ENCODE measurements at regions not wholly inside any gene's neighbourhood (a gene's known extent, or its start where the extent isn't known, plus 50 kb on each side); places are given as distances from the start of the nearest gene placed in this dataset.

GRCh38 chr2:118470297-118470696 is 377.2 kb downstream of the EN1 start:
- Histone ChIP-seq H3K27me3 (peaks cover 0 to 18% of the 10 kb centered on the region in 2 donors), H3K4me1 (no peaks in the 10 kb centered on the region), H3K36me3 (no peaks in the 10 kb centered on the region), H3K9me3 (no peaks in the 10 kb centered on the region), H3K27ac (no peak overlapping the region), H3K4me3 (no peak overlapping the region)
- TF ChIP-seq CTCF (IDR thresholded peaks at IDR 0.05): no peak
- intact Hi-C loops (cut with DNase I; ENCODE audit: low total_unique reads): no loop called here
- DNase-seq: no peak

- Histone ChIP-seq H3K27ac (no peak overlapping the region), H3K27me3 (peaks cover 0 to 18% of the 10 kb centered on the region in 2 donors), H3K9me3 (no peaks in the 10 kb centered on the region), H3K4me3 (no peak overlapping the region), H3K4me1 (no peaks in the 10 kb centered on the region), H3K36me3 (no peaks in the 10 kb centered on the region)
- TF ChIP-seq CTCF (IDR thresholded peaks at IDR 0.05): no peak
- DNase-seq: no peak
- intact Hi-C loops (cut with DNase I; ENCODE audit: low total_unique reads): no loop called here
Observed at GRCh38 chr2:118469103-118469502, 378.3 kb downstream of the EN1 start.

DNA sequence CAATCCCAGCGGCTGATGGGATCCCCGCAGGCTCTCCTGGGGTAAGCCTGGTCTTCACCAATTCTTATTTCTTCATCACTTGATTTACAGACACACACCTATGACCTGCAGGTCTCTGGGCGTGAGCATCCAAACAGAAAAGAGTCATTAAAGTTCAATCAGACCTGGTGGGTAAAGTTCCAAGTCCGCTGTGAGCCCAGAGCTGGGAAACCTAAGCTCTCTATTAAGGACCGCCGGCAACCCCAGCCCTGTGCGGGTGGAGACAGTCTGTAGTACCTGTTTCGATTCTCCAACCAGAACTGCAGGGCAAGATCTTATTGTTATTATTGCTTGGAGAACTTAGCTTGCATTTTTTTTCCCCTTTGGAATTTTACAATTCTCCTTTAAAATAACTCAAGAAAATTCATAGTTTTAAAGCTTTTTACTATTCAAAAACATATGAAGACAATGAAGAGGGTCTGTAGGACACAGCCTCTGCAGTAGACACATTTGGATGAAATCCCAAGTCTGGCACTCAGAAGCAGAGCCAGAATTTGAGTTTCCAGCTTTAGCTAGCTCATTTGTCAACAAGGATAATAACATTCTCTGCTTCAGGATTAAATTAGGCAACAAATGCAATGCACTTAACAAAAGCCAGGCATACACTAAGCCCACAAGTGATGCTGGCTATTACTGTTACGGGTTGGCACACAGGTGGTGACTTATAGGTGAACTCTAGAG is 376.4 kb downstream of the INSIG2 start:
- no peaks in the 10 kb centered on the region for H3K9me3 ChIP-seq

GRCh38 chr2:118464046-118464445 is 375.8 kb downstream of the INSIG2 start:
- no peak for TF ChIP-seq CTCF (IDR thresholded peaks at IDR 0.05)
- intact Hi-C loops (cut with DNase I; ENCODE audit: low total_unique reads): no loop called here

More for the DNA sequence above, 376.4 kb downstream of the INSIG2 start:
- Histone ChIP-seq H3K27ac (no peak overlapping the region), H3K36me3 (no peaks in the 10 kb centered on the region), H3K27me3 (peaks cover 0 to 18% of the 10 kb centered on the region in 2 donors), H3K4me3 (no peak overlapping the region), H3K4me1 (no peaks in the 10 kb centered on the region)
- intact Hi-C loops (cut with DNase I; ENCODE audit: low total_unique reads): no loop called here
- TF ChIP-seq CTCF (IDR thresholded peaks at IDR 0.05): no peak
- no peak for DNase-seq

DNA sequence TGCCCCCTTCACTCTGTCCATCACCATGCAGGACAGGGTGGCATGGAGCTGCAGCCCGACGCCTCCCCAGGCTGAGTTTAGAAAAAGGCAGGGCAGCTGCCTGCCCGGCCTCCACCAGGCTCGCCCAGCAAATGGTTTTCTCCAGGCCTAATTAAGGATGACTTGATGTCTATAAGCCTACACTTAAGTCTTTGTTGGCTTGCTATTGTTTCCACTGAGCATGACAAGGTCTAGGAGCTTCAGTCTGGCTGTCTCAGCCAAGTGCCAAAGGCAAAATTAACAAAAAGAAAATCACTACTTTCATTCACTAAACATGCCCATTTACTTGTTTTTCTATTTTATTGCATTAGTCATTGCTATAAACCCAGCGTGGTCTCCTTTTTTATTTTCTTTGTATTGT is 372.2 kb downstream of the INSIG2 start:
- TF ChIP-seq CTCF (IDR thresholded peaks at IDR 0.05): no peak
- no peaks in the 10 kb centered on the region for H3K36me3 ChIP-seq
- H3K9me3 ChIP-seq: no peaks in the 10 kb centered on the region
- H3K4me3 ChIP-seq: no peak overlapping the region
- DNase-seq: no peak
- intact Hi-C loops (cut with DNase I; ENCODE audit: low total_unique reads): no loop called here
- peaks cover 0 to 4% of the 10 kb centered on the region in 2 donors for H3K27me3 ChIP-seq
- no peaks in the 10 kb centered on the region for H3K4me1 ChIP-seq
- no peak overlapping the region for H3K27ac ChIP-seq

More at GRCh38 chr2:118464046-118464445, 375.8 kb downstream of the INSIG2 start:
- DNase-seq: no peak
- peaks cover 0 to 15% of the 10 kb centered on the region in 2 donors for H3K27me3 ChIP-seq
- no peak overlapping the region for H3K4me3 ChIP-seq
- no peaks in the 10 kb centered on the region for H3K9me3 ChIP-seq
- no peaks in the 10 kb centered on the region for H3K4me1 ChIP-seq
- H3K36me3 ChIP-seq: no peaks in the 10 kb centered on the region
- H3K27ac ChIP-seq: no peak overlapping the region

Data from tibial artery (tissue), 4 donors.